GM18861 (cell line): ENCODE measurements at regions not wholly inside any gene's neighbourhood (a gene's known extent, or its start where the extent isn't known, plus 50 kb on each side); places are given as distances from the start of the nearest gene placed in this dataset.
"Not testable (repeated sequence)": the region's sequence is repeated elsewhere in the genome, so short reads cannot be mapped to it uniquely, and the experiment has no call there.

Experiments
- ATAC-seq: cut with Tn5 transposase; IDR thresholded peaks from one replicate; pipeline ENCODE4 v1.9.1; 2021; ENCODE audit not compliant: unreplicated experiment

GRCh38 chr10:124170631-124171030 is 77.2 kb upstream of the CHST15 start:
- ATAC-seq, result no peak

- no peak for ATAC-seq
These were observed 75.8 kb upstream of the CHST15 start for GRCh38 chr10:124168991-124169802.

- no peak for ATAC-seq
These were observed 75.2 kb upstream of the CHST15 start for GRCh38 chr10:124168581-124168980.

- not testable (repeated sequence) for ATAC-seq
These were observed 74.5 kb upstream of the CHST15 start for GRCh38 chr10:124167925-124168324.

- no peak for ATAC-seq
These were observed 73.2 kb upstream of the CHST15 start for GRCh38 chr10:124166431-124167125.

GRCh38 chr10:124165827-124166226 is 72.4 kb upstream of the CHST15 start:
- no peak for ATAC-seq

GRCh38 chr10:124165311-124165710 is 71.9 kb upstream of the CHST15 start:
- ATAC-seq, result no peak

GRCh38 chr10:124164264-124164663 is 70.9 kb upstream of the CHST15 start:
- no peak for ATAC-seq

GRCh38 chr10:124162774-124163354 is 69.5 kb upstream of the CHST15 start:
- ATAC-seq, result no peak

- ATAC-seq, result no peak
These were observed 68.7 kb upstream of the CHST15 start for GRCh38 chr10:124162136-124162535.

GRCh38 chr10:124161601-124162000 is 68.2 kb upstream of the CHST15 start:
- ATAC-seq, result no peak

GRCh38 chr10:124160943-124161582 is 67.7 kb upstream of the CHST15 start:
- ATAC-seq, result no peak

GRCh38 chr10:124160176-124160575 is 66.8 kb upstream of the CHST15 start:
- no peak for ATAC-seq

GRCh38 chr10:124159153-124159552 is 65.8 kb upstream of the CHST15 start:
- no peak for ATAC-seq

- no peak for ATAC-seq
These were observed 65.2 kb upstream of the CHST15 start for GRCh38 chr10:124158592-124158991.

- no peak for ATAC-seq
These were observed 63.9 kb upstream of the CHST15 start for GRCh38 chr10:124157271-124157681.

GRCh38 chr10:124156524-124157260 is 63.3 kb upstream of the CHST15 start:
- no peak for ATAC-seq

GRCh38 chr10:124155781-124156435 is 62.5 kb upstream of the CHST15 start:
- no peak for ATAC-seq

- ATAC-seq, result peak; percentile 47
These were observed 59.8 kb upstream of the CHST15 start for GRCh38 chr10:124153023-124153826.
